ENCODE measurements at regions not wholly inside any gene's neighbourhood (a gene's known extent, or its start where the extent isn't known, plus 50 kb on each side); places are given as distances from the start of the nearest gene placed in this dataset.

DNA sequence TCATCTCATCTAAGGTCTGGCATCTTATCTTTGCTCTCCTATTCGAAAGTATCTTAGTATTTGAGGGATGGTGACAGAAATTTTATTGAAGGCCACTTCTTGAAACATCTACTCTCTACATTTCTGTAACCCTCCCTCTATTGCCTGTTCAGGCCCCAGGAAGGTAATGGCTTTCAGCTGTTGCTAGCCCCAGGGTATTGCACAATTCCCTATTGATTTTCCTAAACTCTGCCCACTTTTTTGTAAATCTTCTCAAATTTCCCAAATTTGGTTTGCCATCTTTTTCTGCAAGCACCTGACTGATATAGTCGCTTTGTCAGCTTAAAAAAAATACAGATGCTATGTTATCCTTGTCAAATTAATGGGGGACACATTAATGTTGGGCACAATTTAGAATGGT lies 242.1 kb downstream of the RAP2B start:
- TF ChIP-seq POLR2AphosphoS5 (IDR thresholded peaks at IDR 0.05), result no peak
- TF ChIP-seq, protein P1, sequence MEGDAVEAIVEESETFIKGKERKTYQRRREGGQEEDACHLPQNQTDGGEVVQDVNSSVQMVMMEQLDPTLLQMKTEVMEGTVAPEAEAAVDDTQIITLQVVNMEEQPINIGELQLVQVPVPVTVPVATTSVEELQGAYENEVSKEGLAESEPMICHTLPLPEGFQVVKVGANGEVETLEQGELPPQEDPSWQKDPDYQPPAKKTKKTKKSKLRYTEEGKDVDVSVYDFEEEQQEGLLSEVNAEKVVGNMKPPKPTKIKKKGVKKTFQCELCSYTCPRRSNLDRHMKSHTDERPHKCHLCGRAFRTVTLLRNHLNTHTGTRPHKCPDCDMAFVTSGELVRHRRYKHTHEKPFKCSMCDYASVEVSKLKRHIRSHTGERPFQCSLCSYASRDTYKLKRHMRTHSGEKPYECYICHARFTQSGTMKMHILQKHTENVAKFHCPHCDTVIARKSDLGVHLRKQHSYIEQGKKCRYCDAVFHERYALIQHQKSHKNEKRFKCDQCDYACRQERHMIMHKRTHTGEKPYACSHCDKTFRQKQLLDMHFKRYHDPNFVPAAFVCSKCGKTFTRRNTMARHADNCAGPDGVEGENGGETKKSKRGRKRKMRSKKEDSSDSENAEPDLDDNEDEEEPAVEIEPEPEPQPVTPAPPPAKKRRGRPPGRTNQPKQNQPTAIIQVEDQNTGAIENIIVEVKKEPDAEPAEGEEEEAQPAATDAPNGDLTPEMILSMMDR (IDR thresholded peaks at IDR 0.05 in 8 of 11, conservative IDR thresholded peaks at IDR 0.05 in 3 of 11), result no peak
- TF ChIP-seq POLR2A (IDR thresholded peaks at IDR 0.05), result no peak

Data from spleen (tissue), 7 donors.